Fibroblast of lung (primary cell): ENCODE measurements at regions not wholly inside any gene's neighbourhood (a gene's known extent, or its start where the extent isn't known, plus 50 kb on each side); places are given as distances from the start of the nearest gene placed in this dataset.

Experiments used
- EZH2 ChIP-seq: IDR thresholded peaks from 2 replicates; pipeline ENCODE4 v1.5.1; 2012; ENCODE audit warnings: low read length, control low read depth, mild to moderate bottlenecking; ENCODE audit errors: missing control alignments
- TF ChIP-seq, protein P1 (sequence below), 2 donors: IDR thresholded peaks in 1 of 2; conservative IDR thresholded peaks in 1 of 2; 1 replicate in 1 of 2; 2 replicates in 1 of 2; pipeline ENCODE4 v1.5.1; 2011 to 2012; ENCODE audit warnings: low read length in 2 of 2, control low read depth in 1 of 2, inconsistent platforms in 1 of 2, low read depth in 1 of 2, mild to moderate bottlenecking in 1 of 2

DNA sequence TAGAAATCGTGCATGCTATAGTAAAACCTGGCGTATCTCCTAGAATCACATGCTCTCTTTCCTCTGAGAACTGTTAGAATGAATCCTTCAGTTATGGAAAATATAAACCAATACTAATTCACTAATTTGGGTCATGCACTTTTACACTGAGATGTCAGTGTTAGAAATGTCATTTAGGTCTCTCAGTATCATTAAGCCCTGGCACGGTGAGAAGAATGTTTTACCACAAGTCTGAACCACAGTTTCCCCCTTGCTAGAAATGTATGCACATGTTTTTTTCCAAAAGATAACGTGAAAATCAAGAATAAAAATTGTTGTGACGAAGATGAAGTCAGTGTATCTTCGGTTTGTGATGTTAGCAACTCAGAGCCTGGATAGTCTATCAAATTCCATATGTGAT, 1062.7 kb upstream of the NCAM2 start:
- TF ChIP-seq, protein P1, sequence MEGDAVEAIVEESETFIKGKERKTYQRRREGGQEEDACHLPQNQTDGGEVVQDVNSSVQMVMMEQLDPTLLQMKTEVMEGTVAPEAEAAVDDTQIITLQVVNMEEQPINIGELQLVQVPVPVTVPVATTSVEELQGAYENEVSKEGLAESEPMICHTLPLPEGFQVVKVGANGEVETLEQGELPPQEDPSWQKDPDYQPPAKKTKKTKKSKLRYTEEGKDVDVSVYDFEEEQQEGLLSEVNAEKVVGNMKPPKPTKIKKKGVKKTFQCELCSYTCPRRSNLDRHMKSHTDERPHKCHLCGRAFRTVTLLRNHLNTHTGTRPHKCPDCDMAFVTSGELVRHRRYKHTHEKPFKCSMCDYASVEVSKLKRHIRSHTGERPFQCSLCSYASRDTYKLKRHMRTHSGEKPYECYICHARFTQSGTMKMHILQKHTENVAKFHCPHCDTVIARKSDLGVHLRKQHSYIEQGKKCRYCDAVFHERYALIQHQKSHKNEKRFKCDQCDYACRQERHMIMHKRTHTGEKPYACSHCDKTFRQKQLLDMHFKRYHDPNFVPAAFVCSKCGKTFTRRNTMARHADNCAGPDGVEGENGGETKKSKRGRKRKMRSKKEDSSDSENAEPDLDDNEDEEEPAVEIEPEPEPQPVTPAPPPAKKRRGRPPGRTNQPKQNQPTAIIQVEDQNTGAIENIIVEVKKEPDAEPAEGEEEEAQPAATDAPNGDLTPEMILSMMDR (conservative IDR thresholded peaks at IDR 0.05 in 1 of 2, IDR thresholded peaks at IDR 0.05 in 1 of 2; ENCODE audit: low read depth in 1 of 2, low read length in 2 of 2) = no peak
- TF ChIP-seq EZH2 = no peak
